ENCODE measurements at regions not wholly inside any gene's neighbourhood (a gene's known extent, or its start where the extent isn't known, plus 50 kb on each side); places are given as distances from the start of the nearest gene placed in this dataset.

DNA sequence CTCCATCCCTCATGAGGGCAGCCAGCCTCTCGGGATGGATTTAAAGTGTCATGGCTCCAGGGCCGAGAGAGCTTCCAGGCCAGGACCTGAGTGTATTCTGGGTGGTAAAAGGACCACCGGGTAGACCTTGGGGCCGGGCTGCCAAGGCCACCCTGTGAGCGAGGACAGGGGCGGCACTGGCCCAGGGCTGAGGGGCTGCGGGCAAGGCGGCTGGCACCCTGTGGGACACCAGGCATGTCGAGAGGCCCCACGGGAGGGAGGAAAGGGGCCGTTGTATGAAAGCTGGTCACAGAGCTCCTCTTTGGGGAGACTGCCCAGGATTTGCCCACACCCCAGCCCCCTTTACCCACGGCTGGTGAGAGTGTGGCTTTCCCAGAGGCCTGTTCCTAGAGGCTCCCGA, 92.3 kb upstream of the RTL6 start (continued):
- no peak for TF ChIP-seq POLR2A (IDR thresholded peaks at IDR 0.05; ENCODE audit: borderline replicate concordance, extremely low read depth, insufficient read depth, insufficient read length)
- TF ChIP-seq CEBPB (IDR thresholded peaks at IDR 0.05; ENCODE audit: low read depth): no peak
- TF ChIP-seq FOSL1 (IDR thresholded peaks at IDR 0.05; ENCODE audit: low read depth): no peak

DNA sequence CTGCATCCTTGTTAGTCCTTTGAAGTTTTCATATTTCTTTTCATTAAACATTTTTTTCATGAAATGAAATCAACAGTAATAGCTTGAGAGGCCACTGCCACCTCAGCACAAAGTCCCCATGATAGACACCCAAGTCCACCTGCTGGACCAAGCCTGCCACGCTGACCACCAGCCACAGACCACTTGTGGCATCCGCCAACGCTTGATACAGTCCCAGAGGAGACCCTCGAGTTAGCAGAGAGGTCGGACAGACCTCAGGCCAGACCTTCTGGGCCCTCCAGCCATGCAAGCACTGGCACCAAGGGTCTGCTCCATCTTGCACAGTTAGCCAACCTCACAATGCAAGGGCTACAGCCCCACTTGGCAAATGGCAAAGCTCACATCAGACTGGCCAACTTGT, 91.8 kb upstream of the RTL6 start:
- RAD21 ChIA-PET (ENCODE audit: low non-redundant PET in 1 of 2, low total read pairs in 2 of 2, uncharacterized antibody in 2 of 2, unreplicated experiment in 2 of 2): no interaction called here
- Histone ChIP-seq H3K9me2 (ENCODE audit: insufficient read depth) (no peaks in the 10 kb centered on the region), H3K79me2 (ENCODE audit: insufficient read depth, low read length) (no peaks in the 10 kb centered on the region), H3K27ac (ENCODE audit: low read depth, low read length) (no peak overlapping the region), H3K36me3 (ENCODE audit: control insufficient read depth in 1 of 2, insufficient read depth in 2 of 2, low read length in 2 of 2) (no peaks in the 10 kb centered on the region), H3K27me3 (ENCODE audit: insufficient read depth, low read length) (no peaks in the 10 kb centered on the region), H3K4me1 (ENCODE audit: control insufficient read depth in 1 of 2, insufficient read depth in 2 of 2, low read length in 2 of 2) (no peaks in the 10 kb centered on the region), H3K9me3 (ENCODE audit: control insufficient read depth in 1 of 2, insufficient read depth in 1 of 2, low read depth in 1 of 2, low read length in 2 of 2) (peaks cover 0 to 4% of the 10 kb centered on the region in 2 experiments; a peak in 1 of 4 replicates), H3K4me2 (ENCODE audit: low read length) (no peak overlapping the region), H3K9ac (ENCODE audit: low read length) (no peak overlapping the region), H3K4me3 (replicated peaks in 1 of 2; ENCODE audit: low read depth in 1 of 2, low read length in 2 of 2) (no peak overlapping the region), H2AFZ (ENCODE audit: low read depth, low read length, poor library complexity, severe bottlenecking) (no peak overlapping the region), H4K20me1 (ENCODE audit: insufficient read depth) (no peaks in the 10 kb centered on the region)
- CTCF ChIA-PET: no interaction called here
- BruUV-seq (replicated peaks): no TSS peak
- ATAC-seq (no peak), DNase-seq (ENCODE audit: low read depth, low spot score) (no peak)
- intact Hi-C loops (cut with micrococcal nuclease): no loop called here
- POLR2A ChIA-PET: no interaction called here
- TF ChIP-seq POLR2AphosphoS5 (IDR thresholded peaks at IDR 0.05; ENCODE audit: low read depth, low read length) (no peak), TCF7L2 (IDR thresholded peaks at IDR 0.05; ENCODE audit: borderline replicate concordance, extremely low read depth, insufficient read depth, insufficient read length) (no peak), POLR2A (IDR thresholded peaks at IDR 0.05; ENCODE audit: borderline replicate concordance, extremely low read depth, insufficient read depth, insufficient read length) (no peak), SP1 (IDR thresholded peaks at IDR 0.05; ENCODE audit: low read depth) (no peak), RAD21 (IDR thresholded peaks at IDR 0.05; ENCODE audit: low read depth) (no peak), SIN3A (IDR thresholded peaks at IDR 0.05; ENCODE audit: low read depth) (no peak)
- TF ChIP-seq, protein P1, sequence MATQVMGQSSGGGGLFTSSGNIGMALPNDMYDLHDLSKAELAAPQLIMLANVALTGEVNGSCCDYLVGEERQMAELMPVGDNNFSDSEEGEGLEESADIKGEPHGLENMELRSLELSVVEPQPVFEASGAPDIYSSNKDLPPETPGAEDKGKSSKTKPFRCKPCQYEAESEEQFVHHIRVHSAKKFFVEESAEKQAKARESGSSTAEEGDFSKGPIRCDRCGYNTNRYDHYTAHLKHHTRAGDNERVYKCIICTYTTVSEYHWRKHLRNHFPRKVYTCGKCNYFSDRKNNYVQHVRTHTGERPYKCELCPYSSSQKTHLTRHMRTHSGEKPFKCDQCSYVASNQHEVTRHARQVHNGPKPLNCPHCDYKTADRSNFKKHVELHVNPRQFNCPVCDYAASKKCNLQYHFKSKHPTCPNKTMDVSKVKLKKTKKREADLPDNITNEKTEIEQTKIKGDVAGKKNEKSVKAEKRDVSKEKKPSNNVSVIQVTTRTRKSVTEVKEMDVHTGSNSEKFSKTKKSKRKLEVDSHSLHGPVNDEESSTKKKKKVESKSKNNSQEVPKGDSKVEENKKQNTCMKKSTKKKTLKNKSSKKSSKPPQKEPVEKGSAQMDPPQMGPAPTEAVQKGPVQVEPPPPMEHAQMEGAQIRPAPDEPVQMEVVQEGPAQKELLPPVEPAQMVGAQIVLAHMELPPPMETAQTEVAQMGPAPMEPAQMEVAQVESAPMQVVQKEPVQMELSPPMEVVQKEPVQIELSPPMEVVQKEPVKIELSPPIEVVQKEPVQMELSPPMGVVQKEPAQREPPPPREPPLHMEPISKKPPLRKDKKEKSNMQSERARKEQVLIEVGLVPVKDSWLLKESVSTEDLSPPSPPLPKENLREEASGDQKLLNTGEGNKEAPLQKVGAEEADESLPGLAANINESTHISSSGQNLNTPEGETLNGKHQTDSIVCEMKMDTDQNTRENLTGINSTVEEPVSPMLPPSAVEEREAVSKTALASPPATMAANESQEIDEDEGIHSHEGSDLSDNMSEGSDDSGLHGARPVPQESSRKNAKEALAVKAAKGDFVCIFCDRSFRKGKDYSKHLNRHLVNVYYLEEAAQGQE (IDR thresholded peaks at IDR 0.05; ENCODE audit: low read depth): no peak
